HG03135 (cell line): ENCODE measurements at regions not wholly inside any gene's neighbourhood (a gene's known extent, or its start where the extent isn't known, plus 50 kb on each side); places are given as distances from the start of the nearest gene placed in this dataset.

ENCODE experiments used
- ATAC-seq: cut with Tn5 transposase; IDR thresholded peaks from one replicate; pipeline ENCODE4 v1.9.1; 2021; ENCODE audit warnings: mild to moderate bottlenecking, moderate library complexity; ENCODE audit not compliant: unreplicated experiment

DNA sequence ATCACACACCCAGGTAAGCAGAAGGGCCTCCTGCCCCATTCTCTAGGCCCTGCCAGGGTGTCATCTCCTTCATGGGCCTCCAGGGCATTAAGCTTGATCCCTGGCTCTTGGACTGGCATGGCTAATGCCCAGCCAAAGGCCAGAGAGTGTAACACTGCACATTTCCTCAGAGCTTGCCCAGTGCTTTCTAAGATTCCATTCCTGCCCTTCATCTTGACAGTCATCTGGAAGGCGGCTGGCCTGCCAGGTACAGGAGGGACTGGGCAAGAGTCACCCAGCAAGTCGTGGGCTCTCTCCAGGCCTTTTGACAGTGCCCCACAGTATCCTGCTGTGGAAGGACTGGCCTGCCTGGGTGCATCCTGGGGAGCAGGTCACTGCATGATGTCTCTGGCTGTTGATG, 268.9 kb downstream of the HAUS1 start:
- ATAC-seq: no peak

DNA sequence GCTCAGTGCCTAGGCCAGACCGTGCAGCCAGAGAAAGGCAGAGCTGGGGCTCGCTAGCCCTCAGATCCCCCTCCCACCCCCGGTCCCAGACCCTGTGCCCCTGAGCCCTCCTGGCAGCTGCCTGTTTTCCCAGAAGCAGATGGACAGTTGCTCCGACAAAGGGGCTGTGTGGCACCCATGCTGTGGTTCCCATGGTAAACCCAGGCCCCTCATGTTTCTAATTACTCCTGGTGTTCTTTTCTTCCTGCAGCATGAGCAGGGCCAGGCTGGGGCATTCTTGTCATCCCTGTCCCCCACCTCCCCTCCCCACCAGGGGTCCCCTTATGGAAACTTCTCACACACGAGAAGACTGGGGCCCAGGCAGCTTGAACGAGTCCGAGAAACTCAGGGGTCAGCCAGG, 269.6 kb downstream of the HAUS1 start:
- no peak for ATAC-seq

DNA sequence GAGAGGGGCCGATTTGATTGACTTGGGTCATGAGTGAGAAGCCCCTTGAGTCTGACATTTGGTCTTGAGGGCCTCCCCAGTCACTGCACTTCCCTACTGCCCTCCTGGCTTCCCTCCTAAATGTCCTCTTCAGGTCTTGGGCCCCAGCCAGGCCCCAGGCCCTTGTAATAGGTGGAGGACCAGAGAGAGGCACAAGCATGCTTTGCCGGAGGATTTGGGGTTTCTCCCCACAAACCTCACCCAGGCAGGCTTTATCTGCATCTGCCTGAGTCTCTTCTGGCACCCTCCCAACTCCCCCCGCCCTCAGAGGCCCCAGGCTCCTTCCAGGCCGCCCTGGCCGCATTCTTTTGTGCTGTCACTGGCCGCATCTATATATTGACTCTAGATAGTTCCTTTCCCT, 270.7 kb downstream of the HAUS1 start:
- ATAC-seq: no peak

DNA sequence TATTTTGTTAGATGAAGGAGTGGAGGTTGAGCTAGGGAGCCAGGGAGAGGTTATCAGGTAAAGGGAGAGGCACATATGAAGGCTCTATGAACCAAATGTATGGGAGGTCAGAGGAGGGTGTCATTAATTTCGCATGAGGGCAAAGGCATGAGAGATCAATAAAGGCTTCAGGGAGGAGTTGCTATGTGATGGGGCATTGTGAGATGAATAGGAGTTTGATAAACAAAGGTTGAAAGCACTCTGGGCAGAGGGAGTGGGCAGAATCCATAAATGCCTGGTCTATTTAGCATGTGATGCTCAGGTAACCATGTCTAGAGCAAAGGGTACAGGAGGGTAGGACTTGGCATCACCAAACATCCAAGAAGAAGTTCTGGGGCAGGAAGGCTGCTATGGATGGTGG, 273.4 kb downstream of the HAUS1 start:
- no peak for ATAC-seq

DNA sequence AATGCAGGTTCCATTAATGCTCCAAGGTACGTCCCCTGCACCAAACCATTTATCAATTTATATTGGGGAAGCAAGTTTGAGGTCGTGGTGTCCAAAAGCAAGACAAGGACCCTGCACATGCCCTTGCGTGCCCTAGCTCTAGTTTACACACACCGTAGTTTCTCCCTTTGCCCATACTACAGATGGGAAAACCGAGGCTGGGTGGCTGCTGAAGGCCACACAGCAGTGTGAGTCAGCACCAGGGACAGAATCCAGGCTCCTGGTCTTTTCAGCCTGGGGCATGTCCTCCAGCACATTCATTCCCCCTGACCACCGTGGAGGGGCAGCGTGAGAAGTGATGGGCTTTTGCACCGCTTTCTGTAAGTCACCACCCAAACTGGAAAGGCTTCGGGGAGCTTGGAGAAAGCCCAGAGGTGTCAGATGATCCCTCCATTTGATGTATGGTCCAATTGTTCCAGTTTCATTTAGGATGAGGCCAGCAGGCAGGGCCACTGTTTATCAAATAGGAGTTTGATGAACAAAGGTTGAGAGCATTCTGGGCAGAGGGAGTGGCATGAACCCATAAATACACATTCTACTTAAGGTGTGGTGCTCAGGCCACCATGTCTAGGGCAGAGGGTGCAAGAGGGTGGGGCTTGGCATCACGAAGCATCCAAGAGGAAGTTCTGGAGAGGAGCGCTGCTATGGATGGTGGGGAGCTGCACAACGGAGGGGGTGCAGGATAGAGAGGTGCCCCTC, 274.1 kb downstream of the HAUS1 start:
- ATAC-seq: no peak

DNA sequence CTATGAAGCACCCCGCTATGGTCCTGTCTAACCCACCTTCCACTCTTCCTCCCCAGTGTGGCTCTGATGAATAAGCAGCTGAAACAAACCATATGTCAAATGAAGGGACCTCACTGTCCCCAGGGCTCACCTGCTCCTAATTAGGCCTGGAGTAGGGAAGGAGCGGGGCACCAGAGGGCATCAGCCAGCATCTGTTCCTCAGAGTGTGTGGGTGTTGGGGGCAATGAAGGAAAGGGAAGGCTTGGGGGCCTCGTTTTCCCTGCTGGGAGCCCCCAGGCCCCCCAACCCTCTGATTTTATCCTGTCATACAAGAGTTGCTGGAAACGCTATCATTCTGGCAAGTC, 274.7 kb downstream of the HAUS1 start:
- no peak for ATAC-seq

GRCh38 chr18:46379323-46379950, 275.3 kb downstream of the HAUS1 start:
- no peak for ATAC-seq

- no peak for ATAC-seq
These were observed 271.9 kb downstream of the LOXHD1 start for GRCh38 chr18:46385124-46385523.

DNA sequence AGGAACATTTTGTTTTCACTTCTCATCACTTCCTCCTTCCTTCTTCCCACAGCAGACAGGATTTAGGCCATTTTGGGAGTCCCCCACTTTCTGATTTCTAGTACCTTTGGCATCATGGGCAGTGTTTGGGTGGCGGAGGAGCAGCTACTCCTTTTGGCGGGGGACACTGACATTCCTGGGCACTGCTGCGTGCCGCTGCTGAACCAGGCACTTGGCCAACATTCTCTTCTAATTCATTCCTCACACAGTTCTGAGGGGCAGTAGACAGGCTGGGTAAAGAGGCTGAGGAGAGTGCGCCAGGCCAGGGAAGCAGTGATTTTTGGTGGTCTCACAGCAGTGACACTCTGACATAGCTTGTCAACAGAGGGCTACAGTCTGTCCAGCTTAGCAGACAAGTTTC, 270.2 kb downstream of the LOXHD1 start:
- no peak for ATAC-seq

GRCh38 chr18:46387441-46388131, 269.4 kb downstream of the LOXHD1 start:
- no peak for ATAC-seq

DNA sequence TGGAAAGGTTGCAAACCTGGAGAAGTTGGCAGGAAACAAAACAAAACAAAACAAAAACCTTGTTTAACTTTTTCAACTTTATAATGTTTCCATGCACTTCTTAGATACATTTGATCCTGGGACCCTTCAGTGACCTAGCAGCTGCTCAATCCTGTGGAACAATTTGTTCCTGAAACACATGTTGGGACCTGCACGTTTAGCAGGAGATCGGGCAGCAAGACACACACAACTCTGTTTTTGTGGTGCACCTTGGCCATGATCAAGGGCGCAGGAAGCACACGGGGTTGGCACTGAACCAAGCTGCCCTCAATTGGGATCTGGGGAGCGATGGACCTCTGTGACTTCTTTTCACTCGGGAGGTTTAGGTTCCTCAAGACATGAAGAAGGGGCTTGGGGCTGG, 268.7 kb downstream of the LOXHD1 start:
- ATAC-seq: no peak

DNA sequence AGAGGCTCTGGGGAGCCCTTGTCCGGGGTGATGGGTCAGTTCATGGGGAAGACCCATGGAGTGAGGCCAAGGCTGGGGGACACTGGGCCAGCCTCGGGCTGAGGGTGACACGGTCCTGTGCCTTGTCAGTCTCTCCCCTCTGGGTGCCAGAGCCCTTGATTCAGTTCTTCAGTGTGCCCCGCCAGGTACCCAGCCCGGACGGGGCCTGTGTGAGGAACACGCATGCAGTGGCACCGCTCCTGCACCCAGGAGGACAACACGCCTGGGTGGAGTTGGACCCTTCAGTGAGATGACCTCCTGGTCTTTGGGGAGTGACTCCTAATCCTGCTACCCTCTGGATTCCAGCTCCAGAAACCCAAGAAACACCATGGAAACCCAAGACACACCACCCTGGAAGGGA, 264.4 kb downstream of the LOXHD1 start:
- no peak for ATAC-seq

- no peak for ATAC-seq
These were observed 263.8 kb downstream of the LOXHD1 start for GRCh38 chr18:46393230-46393629.

GRCh38 chr18:46393961-46394360, 263.1 kb downstream of the LOXHD1 start:
- no peak for ATAC-seq

GRCh38 chr18:46395795-46396194, 261.2 kb downstream of the LOXHD1 start:
- ATAC-seq: no peak

DNA sequence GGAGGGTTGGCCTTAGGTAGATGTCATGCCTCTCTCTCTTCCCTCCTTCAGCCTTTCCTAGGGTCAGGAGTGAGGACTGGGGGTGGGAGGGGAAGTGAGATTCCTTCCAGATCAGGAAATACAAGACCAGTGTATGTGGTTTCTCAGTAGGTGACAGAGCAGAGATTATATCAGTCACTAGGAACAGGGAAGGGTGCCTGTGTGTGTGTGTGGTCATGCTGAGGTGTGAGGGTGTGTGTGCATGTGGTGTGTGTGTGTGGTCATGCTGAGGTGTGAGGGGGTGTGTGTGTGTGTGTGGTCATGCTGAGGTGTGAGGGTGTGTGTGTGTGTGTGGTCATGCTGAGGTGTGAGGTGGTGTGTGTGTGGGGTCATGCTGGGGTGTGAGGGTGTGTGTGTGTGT, 259.8 kb downstream of the LOXHD1 start:
- no peak for ATAC-seq

- no peak for ATAC-seq
These were observed 259.0 kb downstream of the LOXHD1 start for GRCh38 chr18:46398005-46398404.

GRCh38 chr18:46398625-46399024, 258.4 kb downstream of the LOXHD1 start:
- no peak for ATAC-seq

GRCh38 chr18:46399303-46399702, 257.7 kb downstream of the LOXHD1 start:
- ATAC-seq: no peak

DNA sequence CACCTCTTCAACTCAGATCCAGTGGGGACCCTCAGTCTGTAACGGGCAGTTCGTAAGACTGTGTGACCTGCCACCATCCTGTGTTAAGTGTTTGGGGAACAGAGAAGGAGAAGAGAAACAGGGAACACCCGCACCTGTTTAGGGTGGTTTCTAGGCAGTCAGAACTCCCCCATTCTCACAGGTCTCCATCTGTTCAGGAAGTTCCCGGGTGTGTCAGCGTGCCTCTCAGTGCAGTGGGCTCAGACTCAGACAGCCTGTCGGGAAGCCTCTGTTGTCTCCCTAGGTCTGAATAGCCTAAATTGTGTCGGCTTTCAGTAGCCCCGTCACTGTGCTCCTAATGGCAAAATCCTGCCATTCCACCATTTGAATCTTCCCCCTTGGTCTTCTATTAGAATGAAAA, 256.6 kb downstream of the LOXHD1 start:
- no peak for ATAC-seq

DNA sequence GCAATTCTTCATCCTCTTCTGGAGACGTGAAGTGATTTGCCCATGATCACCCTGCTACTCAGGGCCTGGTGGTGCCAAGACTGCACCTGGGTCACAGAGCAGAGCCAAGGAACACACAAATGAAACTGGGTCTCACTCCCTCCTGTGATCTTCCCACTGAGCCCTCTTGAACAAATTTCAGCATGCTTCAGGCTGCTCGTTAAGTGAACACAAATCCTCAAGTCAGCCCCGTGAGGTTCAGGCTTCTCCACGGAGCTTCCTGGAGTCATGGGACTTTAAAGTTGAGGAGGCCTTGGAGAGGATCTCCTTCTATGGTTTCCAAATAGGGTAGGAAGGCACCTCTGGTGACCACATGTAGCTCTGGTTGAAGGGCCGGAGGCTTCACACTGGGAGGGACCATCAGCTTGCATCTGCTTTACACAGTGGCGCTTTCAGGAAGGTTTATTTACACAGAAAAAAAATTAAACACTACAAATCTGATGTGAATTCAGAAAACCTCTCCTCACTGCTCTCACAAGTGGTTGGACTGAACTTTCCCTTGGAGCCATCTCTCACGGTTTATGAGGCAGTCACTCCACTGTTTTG, 255.4 kb downstream of the LOXHD1 start:
- no peak for ATAC-seq

DNA sequence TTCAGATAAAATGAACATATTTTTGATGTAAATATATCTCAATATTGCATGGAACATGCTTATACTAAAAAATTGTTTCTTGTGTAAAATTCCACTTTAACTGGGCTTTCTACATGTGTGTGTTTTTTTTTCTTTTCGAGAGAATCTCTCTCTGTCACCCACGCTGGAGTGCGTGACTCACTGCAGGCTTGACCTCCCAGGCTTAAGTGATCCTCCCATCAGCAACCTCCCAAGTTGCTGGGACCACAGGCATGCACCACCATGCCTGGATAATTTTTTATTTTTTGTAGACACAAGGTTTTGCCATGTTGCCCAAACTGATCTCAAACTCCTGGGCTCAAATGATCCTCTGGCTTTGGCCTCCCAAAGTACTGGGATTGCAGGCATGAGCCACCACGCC, 254.6 kb downstream of the LOXHD1 start:
- ATAC-seq: no peak
